SK-N-MC (cell line): ENCODE measurements at regions not wholly inside any gene's neighbourhood (a gene's known extent, or its start where the extent isn't known, plus 50 kb on each side); places are given as distances from the start of the nearest gene placed in this dataset.

Experiments used
- DNase-seq: peaks from one replicate; pipeline ENCODE4 v3.0.0-alpha.2; 2011; ENCODE audit warnings: low read depth, low spot score
- H3K27ac ChIP-seq: fragments of 200-600 bp; sonication (generic); 2 replicates; pipeline ENCODE4 v1.5.1; 2016; ENCODE audit warnings: mixed run types
- H3K36me3 ChIP-seq: fragments of 200-600 bp; sonication (generic); 2 replicates; pipeline ENCODE4 v1.6.1; 2017; ENCODE audit warnings: antibody characterized with exemption, low read length, mixed read lengths; ENCODE audit not compliant: insufficient read depth
- H3K4me3 ChIP-seq: fragments of 200-600 bp; sonication (generic); 2 replicates; pipeline ENCODE4 v1.5.1; 2016
- H3K9ac ChIP-seq: fragments of 200-600 bp; sonication (generic); 2 replicates; pipeline ENCODE4 v1.8.0; 2017; ENCODE audit warnings: mixed run types, mixed read lengths; ENCODE audit not compliant: insufficient read length
- H3K9me3 ChIP-seq: fragments of 200-600 bp; sonication (generic); 2 replicates; pipeline ENCODE4 v1.6.1; 2017; ENCODE audit warnings: low read depth, mild to moderate bottlenecking, antibody characterized with exemption, low read length, moderate library complexity, mixed read lengths
- EZH2 ChIP-seq: fragments of 200-600 bp; sonication (generic); IDR thresholded peaks from one replicate; pipeline ENCODE4 v1.6.1; 2017; ENCODE audit warnings: antibody characterized with exemption
- FOXP2 ChIP-seq: optimal IDR thresholded peaks from 2 replicates; pipeline ENCODE3; 2011; ENCODE audit warnings: mild to moderate bottlenecking, moderate library complexity; ENCODE audit not compliant: insufficient read depth; ENCODE audit errors: extremely low read length, control extremely low read depth
- POLR2AphosphoS5 ChIP-seq: IDR thresholded peaks from 2 replicates; pipeline ENCODE4 v1.6.1; 2012; ENCODE audit warnings: mild to moderate bottlenecking, low read depth, low read length, borderline replicate concordance

DNA sequence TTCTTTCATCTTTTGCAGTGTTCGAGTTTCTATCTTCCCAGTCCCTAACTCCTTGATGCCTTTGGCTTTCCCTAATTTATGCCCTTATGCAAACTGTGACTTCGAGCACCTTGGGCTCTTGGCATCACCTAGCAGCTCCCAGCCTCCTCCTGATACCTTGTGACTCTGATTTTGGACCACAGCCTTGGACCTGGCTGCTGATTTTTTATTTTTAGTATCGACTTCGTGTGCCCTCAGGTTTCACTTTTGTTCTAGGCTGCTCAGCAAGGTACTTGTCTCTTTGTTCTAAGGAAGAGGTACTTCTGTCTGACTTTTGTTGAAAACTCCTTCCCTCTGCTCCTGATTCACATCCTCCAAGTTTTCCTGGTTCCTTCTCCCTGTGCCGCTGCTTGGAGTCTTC lies 69.6 kb upstream of the KCNK1 start:
- no peak for TF ChIP-seq FOXP2
- TF ChIP-seq EZH2, result no peak
- no peak for TF ChIP-seq POLR2AphosphoS5
- no peak overlapping the region for H3K27ac ChIP-seq
- no peak for DNase-seq
- H3K9me3 ChIP-seq, result no peaks in the 10 kb centered on the region
- H3K36me3 ChIP-seq, result no peaks in the 10 kb centered on the region
- no peak overlapping the region for H3K4me3 ChIP-seq
- no peak overlapping the region for H3K9ac ChIP-seq

DNA sequence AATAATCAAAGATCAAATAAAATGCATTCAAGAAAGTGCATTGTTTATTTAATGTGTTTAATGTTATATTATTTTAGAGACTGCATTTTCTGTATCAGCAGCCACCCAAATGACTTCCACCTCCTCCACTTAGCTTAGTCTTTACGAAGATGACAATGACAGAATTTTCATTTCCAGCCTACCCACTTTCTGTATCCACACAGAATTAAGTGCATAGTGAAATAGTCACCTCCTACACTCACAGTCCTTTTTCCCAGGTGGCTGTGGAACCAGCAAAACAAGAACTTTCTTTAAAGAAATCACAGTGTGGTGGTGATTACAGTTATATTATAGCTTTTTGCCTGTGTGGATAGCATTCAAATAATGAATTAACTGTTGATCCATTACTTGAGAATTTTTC lies 66.2 kb upstream of the KCNK1 start:
- TF ChIP-seq FOXP2 (no peak), EZH2 (no peak), POLR2AphosphoS5 (no peak)
- Histone ChIP-seq H3K36me3 (no peaks in the 10 kb centered on the region), H3K9me3 (no peaks in the 10 kb centered on the region), H3K27ac (no peak overlapping the region), H3K9ac (no peak overlapping the region), H3K4me3 (no peak overlapping the region)
- DNase-seq, result no peak

DNA sequence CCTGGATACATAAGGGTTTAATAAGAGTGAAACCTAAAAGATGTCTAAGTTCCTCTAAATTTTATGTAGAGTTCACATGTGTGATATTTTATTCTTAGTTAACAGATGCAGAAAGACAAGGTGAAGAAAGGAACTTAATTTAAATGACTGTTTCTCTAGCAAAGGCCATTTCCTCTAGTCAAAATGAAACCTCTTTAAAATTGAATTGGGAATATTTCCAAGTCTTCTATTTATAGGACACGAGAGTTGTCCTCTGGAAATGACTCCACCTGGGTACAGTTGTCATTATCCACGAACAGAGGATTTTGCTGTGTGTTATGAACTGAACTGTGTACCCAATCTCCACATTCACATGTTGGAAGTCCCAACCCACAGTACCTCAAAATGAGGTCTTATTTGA lies 64.5 kb upstream of the KCNK1 start:
- no peak for TF ChIP-seq FOXP2
- TF ChIP-seq EZH2, result no peak
- TF ChIP-seq POLR2AphosphoS5, result no peak
- no peak overlapping the region for H3K9ac ChIP-seq

DNA sequence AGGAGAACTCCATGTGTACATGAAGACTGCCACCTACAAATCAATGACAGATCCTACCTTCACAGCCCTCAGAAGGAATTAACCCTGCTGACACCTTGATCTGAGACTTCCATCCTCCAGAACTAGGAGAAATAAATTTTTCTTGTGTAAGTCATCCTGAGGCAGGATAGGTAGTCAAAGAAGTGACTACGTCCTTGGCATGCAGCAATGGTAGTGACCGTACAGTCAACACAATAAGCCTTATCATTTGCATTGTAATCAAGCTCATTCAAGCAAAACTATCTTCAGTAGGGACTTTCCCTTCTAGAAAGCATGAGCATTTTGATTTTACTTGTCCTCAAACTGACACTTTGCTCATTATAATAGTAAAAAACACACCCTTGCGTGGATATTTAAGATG lies 64.0 kb upstream of the KCNK1 start:
- H3K27ac ChIP-seq, result no peak overlapping the region
- no peaks in the 10 kb centered on the region for H3K36me3 ChIP-seq
- no peak overlapping the region for H3K9ac ChIP-seq
- TF ChIP-seq EZH2, result no peak
- no peak for TF ChIP-seq POLR2AphosphoS5
- TF ChIP-seq FOXP2, result no peak
- no peak overlapping the region for H3K4me3 ChIP-seq
- no peaks in the 10 kb centered on the region for H3K9me3 ChIP-seq
- DNase-seq, result no peak

More for the DNA sequence above, 64.5 kb upstream of the KCNK1 start:
- DNase-seq, result no peak
- Histone ChIP-seq H3K4me3 (no peak overlapping the region), H3K36me3 (no peaks in the 10 kb centered on the region), H3K9me3 (no peaks in the 10 kb centered on the region), H3K27ac (no peak overlapping the region)

DNA sequence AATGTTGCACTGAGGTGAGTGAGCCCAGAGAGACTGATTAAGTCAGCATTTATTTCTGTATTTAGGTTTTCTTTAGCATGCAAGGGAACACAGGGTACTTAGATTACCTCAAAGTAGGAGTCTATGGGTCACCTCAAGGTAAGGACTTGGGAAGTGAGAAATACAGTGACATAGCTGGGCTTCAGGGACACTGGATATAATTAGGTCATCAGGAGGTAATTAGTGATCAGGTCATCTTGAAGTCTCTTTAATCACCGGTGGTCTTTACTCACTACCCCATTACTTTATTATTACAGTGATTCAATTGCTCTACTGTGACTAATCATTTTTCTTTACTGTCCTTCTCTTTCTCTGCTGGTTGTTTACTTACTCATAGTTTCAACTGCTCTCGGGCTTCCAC lies 59.9 kb upstream of the KCNK1 start:
- H3K4me3 ChIP-seq, result no peak overlapping the region
- H3K9me3 ChIP-seq, result no peaks in the 10 kb centered on the region
- no peak overlapping the region for H3K9ac ChIP-seq
- no peak for TF ChIP-seq EZH2
- H3K36me3 ChIP-seq, result no peaks in the 10 kb centered on the region
- H3K27ac ChIP-seq, result no peak overlapping the region
- DNase-seq, result no peak

DNA sequence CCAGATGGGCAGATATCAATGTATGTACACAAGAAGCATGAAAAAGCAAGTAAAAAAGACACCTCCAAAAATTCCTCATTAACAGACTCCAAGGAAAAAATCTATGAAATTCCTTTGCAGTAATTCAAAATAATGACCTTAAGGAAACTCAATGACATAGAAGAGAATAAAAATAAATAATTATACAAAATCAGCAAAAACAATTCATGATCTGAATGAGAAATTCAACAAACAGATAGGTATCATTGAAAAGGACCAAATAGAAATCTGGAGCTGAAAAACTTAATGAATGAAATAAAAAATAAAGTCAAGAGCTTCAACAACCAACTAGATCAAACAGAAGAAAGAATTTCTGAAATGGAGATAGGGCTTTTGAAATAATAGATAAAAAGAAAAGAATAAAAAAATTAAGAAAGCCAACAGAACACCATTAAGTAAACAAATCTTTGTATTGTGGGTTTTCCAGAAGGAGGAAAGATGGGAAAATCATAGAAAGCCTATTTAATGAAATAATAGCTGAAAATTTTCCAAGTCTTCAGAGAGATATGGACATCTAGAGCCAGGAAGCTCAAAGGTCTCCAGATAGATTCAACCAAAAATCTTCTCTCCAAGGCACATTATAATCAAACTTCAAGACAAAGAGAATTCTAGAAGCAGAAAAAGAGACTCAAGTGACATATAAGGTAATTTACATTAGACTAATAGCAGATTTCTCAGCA lies 52.0 kb upstream of the KCNK1 start:
- no peaks in the 10 kb centered on the region for H3K36me3 ChIP-seq
- H3K4me3 ChIP-seq, result no peak overlapping the region
- H3K9me3 ChIP-seq, result peaks cover 3% of the 10 kb centered on the region; the same call in 1 of the 2 replicates
- no peak overlapping the region for H3K27ac ChIP-seq
- no peak overlapping the region for H3K9ac ChIP-seq
- no peak for TF ChIP-seq EZH2
- no peak for TF ChIP-seq FOXP2
- TF ChIP-seq POLR2AphosphoS5, result no peak
- no peak for DNase-seq
